Right lobe of liver (tissue), 6 donors: ENCODE measurements at regions not wholly inside any gene's neighbourhood (a gene's known extent, or its start where the extent isn't known, plus 50 kb on each side); places are given as distances from the start of the nearest gene placed in this dataset.

Experiments
- ATAC-seq, 4 donors: fragments of 200-7000 bp; cut with Tn5 transposase; one replicate each; pipeline ENCODE4 v1.9.1; 2020; ENCODE audit warnings: mild to moderate bottlenecking in 4 of 4, moderate library complexity in 4 of 4
- DNase-seq, 3 donors: peaks; one replicate each; pipeline ENCODE4 v3.0.0-alpha.2; 2020
- H3K27ac ChIP-seq, 3 donors: fragments of 200-600 bp; one replicate each; pipeline ENCODE4 v1.8.0; 2022
- H3K27me3 ChIP-seq, 2 donors: fragments of 200-600 bp; one replicate each; pipeline ENCODE4 v1.8.0; 2022
- H3K36me3 ChIP-seq, 4 donors: fragments of 200-600 bp; sonication (generic) in 1 of 4; one replicate each; pipeline versions ENCODE4 v1.5.1 to v1.8.0; 2017 to 2022; ENCODE audit warnings: control low read depth in 1 of 4
- H3K4me1 ChIP-seq, 4 donors: fragments of 200-600 bp; sonication (generic) in 1 of 4; one replicate each; pipeline versions ENCODE4 v1.5.1 to v1.8.0; 2017 to 2022; ENCODE audit warnings: control low read depth in 1 of 4
- H3K4me3 ChIP-seq, 3 donors: fragments of 200-600 bp; one replicate each; pipeline ENCODE4 v1.8.0; 2022
- H3K9me3 ChIP-seq, 4 donors: fragments of 200-600 bp; sonication (generic) in 1 of 4; one replicate each; pipeline versions ENCODE4 v1.5.1 to v1.8.0; 2017 to 2022; ENCODE audit warnings: control low read depth in 1 of 4
- POLR2A ChIP-seq: fragments of 450-650 bp; IDR thresholded peaks from one replicate; pipeline ENCODE4 v1.6.1; 2017; ENCODE audit warnings: antibody characterized with exemption, mild to moderate bottlenecking
- WGBS: methylation state at CpG from one replicate; pipeline ENCODE4 v1.1.6; 2018; ENCODE audit warnings: low coverage, low lambda C conversion rate; ENCODE audit not compliant: insufficient coverage; ENCODE audit errors: missing lambda C conversion rate; 5-methylcytosine and 5-hydroxymethylcytosine counted together
- intact Hi-C, 2 donors: fragments of 100-400 bp; cut with DNase I; formaldehyde crosslinking; loops; one replicate each; pipeline versions ENCODE4 v1.11.2 to v1.14.1; 2022
- TF ChIP-seq, protein P1 (sequence below), 4 donors: fragments of 200-600 bp in 3 of 4; fragments of 450-650 bp in 1 of 4; IDR thresholded peaks; one replicate each; pipeline versions ENCODE4 v1.5.1 to v1.8.0; 2016 to 2022; ENCODE audit warnings: antibody characterized with exemption in 4 of 4, mild to moderate bottlenecking in 2 of 4
- donor health status: DM: no; HTN: yes; CAD: no.
- donor health status: DM: no; HTN: no; CAD: no.
- donor health status: DM: no; HTN: no; CAD: no.
- donor health status: DM: no; HTN: yes; CAD: no.
- donor health status: DM: no; HTN: yes; CAD: no.

DNA sequence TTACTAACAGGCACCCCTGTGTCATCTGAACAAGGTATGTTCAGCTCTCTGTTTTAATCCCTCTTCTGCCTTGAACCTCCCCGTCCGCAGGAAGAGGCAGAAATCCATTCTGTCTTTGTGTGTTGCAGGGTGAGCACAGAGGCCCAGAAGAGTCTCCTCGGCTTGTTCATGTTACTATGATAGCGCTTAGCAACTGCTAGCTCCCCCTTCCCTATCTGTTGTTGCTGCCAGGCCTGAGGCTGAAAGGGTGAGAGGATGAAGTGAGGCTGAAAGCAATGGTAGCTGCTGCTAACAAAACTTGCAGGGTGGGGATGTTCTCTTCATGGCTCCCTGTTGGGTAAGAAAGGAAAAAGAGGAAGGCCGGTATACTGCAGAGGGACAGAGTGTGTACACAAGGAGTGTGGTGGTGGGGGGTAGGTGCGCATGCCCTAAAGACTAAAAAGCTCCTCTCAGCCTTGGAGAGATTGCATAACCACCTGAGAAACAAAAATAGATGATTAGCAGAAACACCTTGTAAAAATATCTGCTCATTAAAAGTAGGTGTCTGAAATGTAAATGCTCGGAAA, 55.2 kb upstream of the CITED2 start:
- no peak overlapping the region for H3K27ac ChIP-seq
- intact Hi-C loops, result no loop called here
- H3K36me3 ChIP-seq, result no peaks in the 10 kb centered on the region
- WGBS, result 80% methylated on average over 4 of the region's 7 CpGs
- no peak overlapping the region for H3K4me3 ChIP-seq
- no peaks in the 10 kb centered on the region for H3K27me3 ChIP-seq
- H3K9me3 ChIP-seq, result no peaks in the 10 kb centered on the region
- TF ChIP-seq POLR2A, result no peak
- TF ChIP-seq, protein P1, sequence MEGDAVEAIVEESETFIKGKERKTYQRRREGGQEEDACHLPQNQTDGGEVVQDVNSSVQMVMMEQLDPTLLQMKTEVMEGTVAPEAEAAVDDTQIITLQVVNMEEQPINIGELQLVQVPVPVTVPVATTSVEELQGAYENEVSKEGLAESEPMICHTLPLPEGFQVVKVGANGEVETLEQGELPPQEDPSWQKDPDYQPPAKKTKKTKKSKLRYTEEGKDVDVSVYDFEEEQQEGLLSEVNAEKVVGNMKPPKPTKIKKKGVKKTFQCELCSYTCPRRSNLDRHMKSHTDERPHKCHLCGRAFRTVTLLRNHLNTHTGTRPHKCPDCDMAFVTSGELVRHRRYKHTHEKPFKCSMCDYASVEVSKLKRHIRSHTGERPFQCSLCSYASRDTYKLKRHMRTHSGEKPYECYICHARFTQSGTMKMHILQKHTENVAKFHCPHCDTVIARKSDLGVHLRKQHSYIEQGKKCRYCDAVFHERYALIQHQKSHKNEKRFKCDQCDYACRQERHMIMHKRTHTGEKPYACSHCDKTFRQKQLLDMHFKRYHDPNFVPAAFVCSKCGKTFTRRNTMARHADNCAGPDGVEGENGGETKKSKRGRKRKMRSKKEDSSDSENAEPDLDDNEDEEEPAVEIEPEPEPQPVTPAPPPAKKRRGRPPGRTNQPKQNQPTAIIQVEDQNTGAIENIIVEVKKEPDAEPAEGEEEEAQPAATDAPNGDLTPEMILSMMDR (IDR thresholded peaks at IDR 0.05), result no peak
- H3K4me1 ChIP-seq, result no peaks in the 10 kb centered on the region
- ATAC-seq (no peak), DNase-seq (no peak)

DNA sequence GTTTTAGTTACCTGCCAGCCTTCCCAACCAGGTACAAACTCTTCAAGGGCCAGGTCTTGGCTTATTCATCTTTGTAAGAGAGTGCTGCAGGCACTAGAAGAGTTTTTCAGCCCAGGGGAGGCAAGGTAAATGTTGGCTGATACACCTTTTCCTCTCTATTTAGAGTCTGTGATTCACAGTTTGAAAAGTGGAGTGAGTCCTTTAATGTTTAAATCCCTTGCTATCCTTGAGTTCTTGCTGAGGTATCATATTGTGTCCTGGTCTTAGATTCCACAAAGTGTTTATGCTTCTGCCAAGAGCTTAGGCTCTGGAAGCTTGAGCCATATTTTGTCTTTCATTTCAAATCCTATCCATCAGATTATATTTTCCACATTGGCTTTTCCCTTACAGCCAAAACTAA, 52.8 kb upstream of the CITED2 start:
- Histone ChIP-seq H3K4me3 (no peak overlapping the region), H3K36me3 (no peaks in the 10 kb centered on the region), H3K4me1 (no peaks in the 10 kb centered on the region), H3K9me3 (no peaks in the 10 kb centered on the region), H3K27ac (no peak overlapping the region), H3K27me3 (no peaks in the 10 kb centered on the region)
- no peak for ATAC-seq
- intact Hi-C loops, result no loop called here
- TF ChIP-seq, protein P1 (IDR thresholded peaks at IDR 0.05), result no peak
- TF ChIP-seq POLR2A, result no peak
- no peak for DNase-seq

- ATAC-seq, result no peak
- no peaks in the 10 kb centered on the region for H3K36me3 ChIP-seq
- no peak for TF ChIP-seq POLR2A
- TF ChIP-seq, protein P1 (IDR thresholded peaks at IDR 0.05), result no peak
- 92% methylated on average over 8 of the region's 9 CpGs for WGBS
- no peak overlapping the region for H3K27ac ChIP-seq
- H3K4me3 ChIP-seq, result no peak overlapping the region
- DNase-seq, result no peak
- intact Hi-C loops, result no loop called here
- H3K27me3 ChIP-seq, result no peaks in the 10 kb centered on the region
- no peaks in the 10 kb centered on the region for H3K4me1 ChIP-seq
- no peaks in the 10 kb centered on the region for H3K9me3 ChIP-seq
Measured at GRCh38 chr6:139426795-139427194, 52.3 kb upstream of the CITED2 start.

DNA sequence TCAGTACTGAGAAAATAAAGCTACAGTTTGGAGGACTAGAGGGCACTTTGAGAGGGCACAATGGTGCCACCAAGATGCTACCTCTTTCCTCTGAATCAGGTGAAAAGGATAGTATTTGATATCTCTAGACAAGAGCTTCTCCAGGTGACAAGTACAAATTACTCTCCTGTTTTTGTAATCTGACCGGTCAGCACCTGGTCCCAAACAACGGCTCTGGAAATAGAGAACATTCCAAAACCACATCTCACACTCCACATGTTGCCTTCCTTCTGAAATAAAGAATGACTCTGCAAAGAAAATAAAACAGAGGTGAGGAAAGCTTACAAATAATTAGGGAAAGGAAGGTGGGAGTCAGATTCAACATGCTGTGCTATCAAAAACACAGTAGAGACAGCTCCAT, 51.3 kb upstream of the CITED2 start:
- no peak for ATAC-seq
- H3K27ac ChIP-seq, result no peak overlapping the region
- no peaks in the 10 kb centered on the region for H3K36me3 ChIP-seq
- intact Hi-C loops, result no loop called here
- H3K9me3 ChIP-seq, result no peaks in the 10 kb centered on the region
- no peaks in the 10 kb centered on the region for H3K27me3 ChIP-seq
- no peak for DNase-seq
- H3K4me3 ChIP-seq, result no peak overlapping the region
- no peaks in the 10 kb centered on the region for H3K4me1 ChIP-seq
- TF ChIP-seq POLR2A, result no peak
- TF ChIP-seq, protein P1 (IDR thresholded peaks at IDR 0.05), result no peak
- 55% methylated on average over 2 of the region's 2 CpGs for WGBS
